ENCODE measurements at regions not wholly inside any gene's neighbourhood (a gene's known extent, or its start where the extent isn't known, plus 50 kb on each side); places are given as distances from the start of the nearest gene placed in this dataset.

DNA sequence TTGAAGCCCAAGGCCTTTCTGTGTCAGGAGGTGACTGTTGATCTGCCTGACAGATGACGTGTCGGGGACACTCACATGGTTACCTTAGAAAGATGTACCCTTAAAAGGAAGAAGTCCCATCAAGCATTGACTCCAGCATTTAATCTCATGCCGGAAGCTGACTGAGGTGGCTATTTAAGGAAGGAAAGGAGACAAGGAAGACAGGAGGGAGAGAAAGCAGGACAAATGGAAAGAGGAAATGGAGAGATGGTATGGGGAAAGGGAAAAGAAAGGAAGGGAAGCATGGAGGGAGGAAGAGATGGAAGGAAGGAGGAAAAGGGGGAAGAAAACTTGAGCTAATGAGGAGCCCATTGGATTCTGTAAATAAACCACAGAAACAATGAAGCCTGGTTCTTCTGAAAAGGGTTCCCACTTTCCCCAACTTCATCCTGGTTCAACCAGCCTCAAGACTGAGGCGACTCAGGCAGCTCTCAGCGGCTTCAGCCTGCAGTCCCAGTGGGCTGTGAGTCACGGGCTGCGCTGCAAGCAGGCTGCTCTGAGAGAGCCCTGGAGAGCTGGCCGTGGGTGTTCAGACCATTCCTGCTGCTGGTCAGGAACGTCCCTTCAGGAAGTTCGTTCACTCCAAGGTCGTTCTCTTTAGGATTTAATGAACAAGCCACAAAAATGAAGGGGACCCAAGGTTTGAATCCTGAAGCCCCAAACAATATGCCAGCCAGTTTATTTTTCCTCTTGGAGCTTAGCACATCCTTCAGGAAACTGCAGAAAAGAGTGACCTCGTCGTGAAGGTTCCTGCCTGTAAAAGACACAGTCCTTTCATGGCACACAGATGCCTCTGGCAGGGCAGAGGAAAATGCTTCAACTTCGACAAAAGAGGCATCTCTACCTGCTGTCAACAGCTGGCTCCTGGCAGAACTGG lies 69.6 kb upstream of the THBS1 start:
- H3K4me1 ChIP-seq: no peaks in the 10 kb centered on the region
- TF ChIP-seq, protein P1, sequence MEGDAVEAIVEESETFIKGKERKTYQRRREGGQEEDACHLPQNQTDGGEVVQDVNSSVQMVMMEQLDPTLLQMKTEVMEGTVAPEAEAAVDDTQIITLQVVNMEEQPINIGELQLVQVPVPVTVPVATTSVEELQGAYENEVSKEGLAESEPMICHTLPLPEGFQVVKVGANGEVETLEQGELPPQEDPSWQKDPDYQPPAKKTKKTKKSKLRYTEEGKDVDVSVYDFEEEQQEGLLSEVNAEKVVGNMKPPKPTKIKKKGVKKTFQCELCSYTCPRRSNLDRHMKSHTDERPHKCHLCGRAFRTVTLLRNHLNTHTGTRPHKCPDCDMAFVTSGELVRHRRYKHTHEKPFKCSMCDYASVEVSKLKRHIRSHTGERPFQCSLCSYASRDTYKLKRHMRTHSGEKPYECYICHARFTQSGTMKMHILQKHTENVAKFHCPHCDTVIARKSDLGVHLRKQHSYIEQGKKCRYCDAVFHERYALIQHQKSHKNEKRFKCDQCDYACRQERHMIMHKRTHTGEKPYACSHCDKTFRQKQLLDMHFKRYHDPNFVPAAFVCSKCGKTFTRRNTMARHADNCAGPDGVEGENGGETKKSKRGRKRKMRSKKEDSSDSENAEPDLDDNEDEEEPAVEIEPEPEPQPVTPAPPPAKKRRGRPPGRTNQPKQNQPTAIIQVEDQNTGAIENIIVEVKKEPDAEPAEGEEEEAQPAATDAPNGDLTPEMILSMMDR (IDR thresholded peaks at IDR 0.05): no peak
- H3K27me3 ChIP-seq (ENCODE audit: insufficient read depth in 3 of 3, low read length in 2 of 3): no peaks in the 10 kb centered on the region
- WGBS, 3 donors: 22 to 26% (median 24%) methylated on average over 14 of the region's 14 CpGs
- no peaks in the 10 kb centered on the region for H3K36me3 ChIP-seq (ENCODE audit: insufficient read depth in 1 of 2, low read depth in 1 of 2)
- peak; percentile 73 to 78 for DNase-seq
- H3K27ac ChIP-seq: no peak overlapping the region
- peaks cover 14% of the 10 kb centered on the region for H3K9me3 ChIP-seq
- intact Hi-C loops (cut with DNase I): no loop called here
- H3K4me3 ChIP-seq: no peak overlapping the region
- peak in 3 of 4 donors; percentile 53 to 82 (median 66) for ATAC-seq

DNA sequence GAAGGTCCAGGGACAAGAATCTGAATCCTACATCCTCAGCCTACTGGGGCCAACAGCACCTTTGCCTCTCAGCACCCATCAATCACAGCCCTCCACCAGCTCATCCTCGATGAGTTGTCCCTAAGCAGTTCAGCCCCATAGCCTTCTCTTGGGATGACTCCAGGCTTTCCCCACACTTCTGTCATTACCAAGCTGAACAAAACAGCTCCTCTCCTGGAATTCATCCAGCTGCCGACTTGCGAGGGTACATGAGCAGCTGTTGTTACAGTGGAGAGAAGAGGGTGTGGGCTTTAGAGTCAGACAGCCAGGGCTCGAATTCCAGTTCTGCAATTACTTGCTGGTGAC lies 69.0 kb upstream of the THBS1 start:
- Histone ChIP-seq H3K27ac (no peak overlapping the region), H3K36me3 (ENCODE audit: insufficient read depth in 1 of 2, low read depth in 1 of 2) (no peaks in the 10 kb centered on the region), H3K9me3 (peaks cover 14% of the 10 kb centered on the region), H3K4me1 (no peaks in the 10 kb centered on the region), H3K4me3 (no peak overlapping the region), H3K27me3 (ENCODE audit: insufficient read depth in 3 of 3, low read length in 2 of 3) (no peaks in the 10 kb centered on the region)
- intact Hi-C loops (cut with DNase I): no loop called here
- no peak for DNase-seq
- ATAC-seq: peak in 2 of 4 donors; percentile 16 to 51
- TF ChIP-seq, protein P1 (IDR thresholded peaks at IDR 0.05): no peak
- 9 to 12% (median 10%) methylated on average over 4 of the region's 4 CpGs for WGBS, 3 donors

DNA sequence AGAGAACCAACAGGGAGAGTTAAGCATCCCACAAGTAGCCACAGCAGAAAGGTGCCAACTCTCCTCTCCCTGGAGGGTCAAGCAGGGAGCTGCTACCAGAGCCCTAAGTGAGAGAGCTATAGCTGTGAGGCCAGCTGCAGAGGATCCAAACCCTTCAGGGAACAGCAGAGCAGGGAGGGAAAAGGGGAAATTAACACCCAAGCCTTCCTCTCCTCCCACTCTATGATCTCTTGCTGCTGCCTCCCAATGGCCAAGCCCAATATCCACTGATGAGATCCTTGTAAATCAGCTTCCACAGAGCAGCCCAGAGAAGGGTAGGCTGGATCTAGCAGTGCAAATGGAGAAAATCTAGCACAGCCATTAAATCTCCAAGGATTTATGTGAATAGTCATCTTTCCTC lies 68.2 kb upstream of the THBS1 start:
- no peak for ATAC-seq
- no peak for DNase-seq
- Histone ChIP-seq H3K36me3 (ENCODE audit: insufficient read depth in 1 of 2, low read depth in 1 of 2) (no peaks in the 10 kb centered on the region), H3K27ac (no peak overlapping the region), H3K9me3 (peaks cover 14% of the 10 kb centered on the region), H3K4me1 (no peaks in the 10 kb centered on the region), H3K4me3 (no peak overlapping the region), H3K27me3 (ENCODE audit: insufficient read depth in 3 of 3, low read length in 2 of 3) (no peaks in the 10 kb centered on the region)
- intact Hi-C loops (cut with DNase I): no loop called here
- TF ChIP-seq, protein P1 (IDR thresholded peaks at IDR 0.05): no peak

DNA sequence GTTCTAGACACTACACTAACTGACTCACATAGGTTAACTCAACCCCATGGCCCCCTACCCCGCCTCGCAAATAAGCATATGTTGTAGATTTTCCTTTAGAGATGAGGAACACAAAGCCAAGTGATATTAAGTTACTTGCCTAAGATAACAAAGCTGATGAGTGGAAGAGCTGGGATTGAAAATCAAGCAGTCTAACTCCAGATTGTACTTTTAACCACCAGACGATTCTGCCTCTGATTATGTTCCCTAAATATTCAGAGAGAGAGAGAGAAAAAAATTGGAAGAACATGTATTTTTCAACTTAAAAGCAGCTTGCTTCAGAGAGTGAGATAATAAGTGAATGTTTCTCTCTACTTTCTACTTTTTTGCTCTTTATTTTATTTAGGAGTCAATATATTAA lies 66.9 kb upstream of the THBS1 start:
- H3K9me3 ChIP-seq: peaks cover 14% of the 10 kb centered on the region
- no peak for DNase-seq
- 74 to 80% (median 76%) methylated on average over 3 of the region's 3 CpGs for WGBS, 3 donors
- intact Hi-C loops (cut with DNase I): no loop called here
- H3K36me3 ChIP-seq (ENCODE audit: insufficient read depth in 1 of 2, low read depth in 1 of 2): no peaks in the 10 kb centered on the region
- no peaks in the 10 kb centered on the region for H3K27me3 ChIP-seq (ENCODE audit: insufficient read depth in 3 of 3, low read length in 2 of 3)
- H3K27ac ChIP-seq: no peak overlapping the region
- TF ChIP-seq, protein P1 (IDR thresholded peaks at IDR 0.05): no peak
- no peaks in the 10 kb centered on the region for H3K4me1 ChIP-seq
- H3K4me3 ChIP-seq: no peak overlapping the region
- no peak for ATAC-seq

DNA sequence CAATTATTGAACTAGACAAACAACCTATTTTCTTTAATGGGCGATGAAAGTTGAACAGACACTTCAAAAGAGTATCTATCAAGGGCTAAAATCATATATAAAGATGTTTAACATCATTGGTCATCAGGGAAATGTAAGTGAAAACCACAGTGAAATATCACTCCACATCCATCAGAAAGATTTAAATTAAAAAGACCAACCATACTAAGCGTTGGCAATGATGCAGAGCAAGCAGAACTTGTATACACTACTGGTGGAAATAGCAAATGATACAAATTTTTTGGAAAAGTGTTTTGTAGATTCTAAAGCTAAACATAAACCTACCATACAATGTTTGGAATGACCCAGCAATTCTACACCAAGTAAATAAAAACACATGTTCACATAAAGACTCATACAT lies 65.9 kb upstream of the THBS1 start:
- no peaks in the 10 kb centered on the region for H3K36me3 ChIP-seq (ENCODE audit: insufficient read depth in 1 of 2, low read depth in 1 of 2)
- TF ChIP-seq, protein P1 (IDR thresholded peaks at IDR 0.05): no peak
- WGBS, 3 donors: 99 to 100% (median 100%) methylated on average over 2 of the region's 2 CpGs
- intact Hi-C loops (cut with DNase I): no loop called here
- H3K9me3 ChIP-seq: peaks cover 14% of the 10 kb centered on the region
- H3K27ac ChIP-seq: no peak overlapping the region
- no peak for ATAC-seq
- H3K4me1 ChIP-seq: no peaks in the 10 kb centered on the region
- no peak for DNase-seq
- H3K27me3 ChIP-seq (ENCODE audit: insufficient read depth in 3 of 3, low read length in 2 of 3): no peaks in the 10 kb centered on the region
- no peak overlapping the region for H3K4me3 ChIP-seq
